NCI-H2107 treated with DMSO at 0.1 percent for 48 hours (cell line): ENCODE measurements at regions not wholly inside any gene's neighbourhood (a gene's known extent, or its start where the extent isn't known, plus 50 kb on each side); places are given as distances from the start of the nearest gene placed in this dataset.

Experiments used
- DNase-seq: peaks from one replicate; lab custom pipeline; 2025; ENCODE audit not compliant: unreplicated experiment; lab: John Stamatoyannopoulos, UW

DNA sequence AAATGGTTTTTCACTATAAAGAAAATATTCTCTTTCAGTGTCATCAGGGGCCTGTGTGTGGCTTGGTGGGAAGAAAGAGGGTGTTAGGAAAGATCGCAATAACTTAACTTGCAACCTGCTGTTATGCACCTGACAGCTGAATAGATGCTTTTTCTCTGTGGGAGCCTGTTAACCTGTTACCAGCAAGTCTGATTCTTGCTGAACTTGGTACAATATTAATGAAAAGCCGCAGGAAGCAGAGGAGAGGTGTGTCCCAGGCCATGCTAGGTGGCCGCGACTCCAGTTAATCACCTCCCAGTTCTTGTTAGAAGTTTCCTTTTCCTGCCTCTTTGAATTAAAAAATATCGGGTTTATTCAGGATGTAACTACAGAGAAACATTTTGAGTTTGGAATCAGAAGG is 494.8 kb upstream of the AGA start:
- DNase-seq, result no peak

GRCh38 chr4:177938226-177938625 is 496.0 kb upstream of the AGA start:
- DNase-seq, result no peak

GRCh38 chr4:177945268-177945667 is 503.0 kb upstream of the AGA start:
- DNase-seq, result no peak

- no peak for DNase-seq
Observed at GRCh38 chr4:177947607-177948006, 505.4 kb upstream of the AGA start.

GRCh38 chr4:177948853-177949252 is 506.6 kb upstream of the AGA start:
- DNase-seq, result no peak

DNA sequence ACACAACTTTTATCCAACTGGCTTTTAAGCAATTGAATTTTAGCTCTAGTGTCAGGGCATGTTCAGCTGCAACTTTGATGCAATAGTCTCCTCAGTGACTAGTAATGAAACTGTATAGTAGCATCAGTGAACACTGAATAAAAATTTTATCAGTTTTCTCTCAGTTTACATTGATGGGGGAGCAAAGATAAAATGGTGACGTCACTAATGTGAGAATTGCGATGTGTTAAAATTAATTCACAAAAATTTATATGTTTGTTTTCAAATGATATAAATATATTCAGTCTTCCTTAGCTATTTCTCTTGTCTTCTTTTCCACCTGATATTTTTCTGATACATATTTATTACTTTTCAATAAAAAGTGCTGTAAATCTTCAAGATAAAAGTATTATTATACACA is 508.8 kb upstream of the AGA start:
- no peak for DNase-seq

DNA sequence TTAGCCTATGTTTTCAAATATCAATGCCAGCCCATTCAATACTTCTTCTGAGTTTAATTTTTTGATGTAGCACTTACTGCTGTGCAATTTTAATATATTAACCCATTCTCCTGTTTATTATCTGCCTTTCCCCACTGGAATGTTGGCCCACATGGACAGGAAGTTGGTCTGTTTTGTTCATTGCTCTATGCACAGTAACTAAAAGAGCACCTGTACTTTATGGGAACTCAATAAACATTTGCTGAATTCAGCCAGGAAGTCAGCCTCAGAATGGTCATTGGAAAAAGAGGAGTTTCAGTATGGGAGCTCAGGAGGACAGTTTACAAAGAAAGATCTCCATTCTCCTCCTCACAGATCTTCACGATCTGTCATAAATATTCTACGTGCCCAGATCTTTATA is 510.5 kb upstream of the AGA start:
- DNase-seq, result no peak

- DNase-seq, result no peak
Observed at GRCh38 chr4:177957596-177958360, 515.5 kb upstream of the AGA start.

GRCh38 chr4:177960566-177960965 is 518.3 kb upstream of the AGA start:
- no peak for DNase-seq

GRCh38 chr4:177961761-177962380 is 519.6 kb upstream of the AGA start:
- no peak for DNase-seq

DNA sequence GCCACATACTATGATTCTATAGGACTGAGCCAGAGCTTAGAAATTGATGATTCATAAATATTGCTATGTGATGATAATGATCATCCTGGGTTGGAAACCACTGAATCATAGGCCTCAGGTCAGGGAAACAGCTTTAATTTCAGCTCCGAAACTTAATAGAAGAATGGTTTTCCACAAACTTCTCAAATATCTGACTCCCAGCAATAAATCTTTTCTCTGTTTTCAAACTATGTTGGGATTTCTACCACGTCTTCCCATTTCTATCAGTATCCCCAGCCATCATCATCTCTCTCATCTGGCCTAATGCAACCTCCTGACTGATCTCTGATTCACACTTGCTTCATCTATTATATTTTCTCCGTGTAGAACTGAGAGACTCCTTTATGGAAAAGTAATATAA is 521.8 kb upstream of the AGA start:
- DNase-seq, result no peak

- no peak for DNase-seq
Observed at GRCh38 chr4:177964693-177965168, 522.5 kb upstream of the AGA start.

DNA sequence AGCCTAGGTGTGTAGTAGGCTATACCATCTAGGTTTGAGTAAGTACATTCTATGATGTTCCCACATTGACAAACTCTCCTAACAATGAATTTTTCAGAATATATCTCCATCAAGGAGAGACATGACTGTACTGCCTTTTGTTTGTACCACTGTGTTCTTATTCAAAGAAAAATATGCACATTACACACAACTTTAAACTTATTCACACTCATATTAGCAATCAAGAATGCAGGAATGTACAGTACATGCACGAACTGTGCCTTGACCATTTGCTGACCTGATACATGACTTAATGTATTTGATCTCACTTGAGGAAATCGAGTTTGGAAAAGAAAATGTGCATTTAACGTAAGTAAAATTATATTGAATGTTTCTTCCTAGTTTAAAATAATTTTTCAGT is 525.1 kb upstream of the AGA start:
- no peak for DNase-seq

- DNase-seq, result no peak
Observed at GRCh38 chr4:177968817-177969442, 526.7 kb upstream of the AGA start.

GRCh38 chr4:177974461-177974860 is 532.2 kb upstream of the AGA start:
- DNase-seq, result no peak

- no peak for DNase-seq
Observed at GRCh38 chr4:177975315-177975987, 533.2 kb upstream of the AGA start.

- DNase-seq, result no peak
Observed at GRCh38 chr4:177986236-177986635, 544.0 kb upstream of the AGA start.

DNA sequence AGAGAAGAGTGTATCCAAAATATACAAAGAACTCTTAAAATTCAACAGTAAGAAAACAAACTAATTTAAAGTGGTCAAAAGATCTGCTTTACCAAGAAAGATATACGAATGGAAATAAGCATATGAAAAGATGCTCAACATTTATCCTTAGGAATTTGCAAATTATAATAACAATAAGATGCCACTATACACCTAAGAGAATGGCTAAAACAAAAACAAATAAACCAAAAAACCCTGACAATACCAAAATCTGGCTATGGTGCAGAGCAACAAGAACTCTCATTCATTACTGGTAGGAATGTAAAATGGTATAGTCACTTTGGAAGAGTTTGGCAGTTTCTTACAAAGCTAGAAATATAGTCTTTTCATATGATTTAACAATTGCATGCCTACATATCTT is 545.7 kb upstream of the AGA start:
- DNase-seq, result no peak

DNA sequence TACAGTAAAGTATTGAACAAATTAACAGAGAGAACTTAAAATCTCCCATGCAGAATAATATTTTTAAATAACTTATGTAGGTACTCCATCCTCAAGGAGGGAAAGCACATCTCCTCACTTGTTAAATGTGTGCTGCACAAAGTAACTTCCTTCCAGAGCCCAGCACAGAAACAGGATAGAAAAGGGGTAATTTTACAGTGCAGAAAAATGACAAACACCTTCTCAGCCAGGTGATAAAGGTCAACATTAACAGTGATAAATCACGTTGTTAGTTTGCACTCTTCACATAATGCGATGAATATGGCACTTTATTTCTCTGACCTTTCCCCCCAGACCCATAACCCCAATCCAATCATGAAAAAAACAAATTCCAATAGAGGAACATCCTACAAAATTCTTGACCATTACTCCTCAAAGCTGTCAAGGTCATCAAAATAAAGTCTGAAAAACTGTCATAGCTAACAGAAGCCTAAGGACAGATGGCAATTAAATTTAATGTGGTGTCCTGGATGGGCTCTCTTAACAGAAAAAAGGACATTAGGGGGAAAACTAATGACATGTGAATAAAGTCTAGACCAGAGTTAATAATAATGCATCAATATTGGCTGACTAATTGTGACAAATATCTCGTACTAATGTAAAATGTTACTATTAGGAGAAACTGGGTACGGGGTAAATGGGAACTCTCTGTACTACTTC is 547.4 kb upstream of the AGA start:
- no peak for DNase-seq

- no peak for DNase-seq
Observed at GRCh38 chr4:178003098-178003657, 560.9 kb upstream of the AGA start.

- DNase-seq, result no peak
Observed at GRCh38 chr4:178010596-178010995, 568.4 kb upstream of the AGA start.
